HG02884 (cell line): ENCODE measurements at regions not wholly inside any gene's neighbourhood (a gene's known extent, or its start where the extent isn't known, plus 50 kb on each side); places are given as distances from the start of the nearest gene placed in this dataset.

Experiments used
- ATAC-seq: cut with Tn5 transposase; IDR thresholded peaks from one replicate; pipeline ENCODE4 v1.9.1; 2021; ENCODE audit warnings: mild to moderate bottlenecking, moderate library complexity; ENCODE audit not compliant: unreplicated experiment

DNA sequence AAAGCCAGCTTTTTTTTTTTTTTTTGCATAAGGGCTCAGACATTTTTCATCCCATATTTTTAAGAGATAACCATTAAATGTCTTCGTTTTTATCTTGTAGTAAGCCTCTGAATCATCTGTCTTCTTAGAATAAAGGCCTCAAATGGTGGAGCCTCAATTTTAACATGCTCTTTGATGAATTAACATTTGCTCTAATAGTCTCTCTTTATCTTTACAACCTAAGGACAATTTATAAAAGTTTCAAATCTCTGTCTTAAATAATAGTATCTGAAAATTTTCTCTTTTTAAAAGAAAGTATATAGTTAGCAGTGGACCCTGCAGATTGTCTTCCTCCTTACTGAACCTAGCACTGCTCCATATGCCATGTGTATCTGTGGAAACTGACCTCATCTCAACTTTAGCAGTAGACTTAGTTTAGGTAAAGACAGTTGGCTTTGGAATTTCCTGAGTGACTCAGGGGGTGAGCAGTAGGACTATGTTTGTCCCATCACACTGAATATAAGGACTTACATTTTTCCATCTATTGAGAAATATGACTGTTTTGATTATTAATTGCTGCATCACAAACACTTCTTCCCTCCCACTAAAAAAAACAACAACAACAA, 1658.0 kb downstream of the STIM2 start:
- ATAC-seq: no peak

DNA sequence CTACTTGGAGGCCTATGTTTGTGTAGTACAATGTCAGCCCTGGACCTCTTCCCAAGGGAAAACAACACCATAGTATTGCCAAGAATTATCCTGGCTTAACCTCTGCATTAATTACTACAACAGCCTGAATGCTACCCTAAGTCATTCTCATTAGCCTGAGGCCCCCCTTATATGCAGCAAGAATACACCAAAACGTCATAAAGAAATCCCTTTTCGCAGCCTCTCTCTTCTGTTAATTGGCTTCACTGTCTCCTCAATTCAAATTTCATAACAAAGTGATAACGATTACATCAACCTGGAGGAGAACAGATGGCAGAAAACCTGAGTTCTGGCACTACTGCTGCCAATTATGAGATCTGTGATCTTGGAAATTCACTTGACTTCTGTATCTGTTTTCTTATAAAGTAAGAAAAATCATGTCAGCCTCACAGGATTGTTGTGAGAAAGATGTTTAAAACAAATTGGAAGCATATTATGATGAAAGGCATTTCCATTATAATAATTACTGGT, 1663.1 kb downstream of the STIM2 start:
- ATAC-seq: no peak

DNA sequence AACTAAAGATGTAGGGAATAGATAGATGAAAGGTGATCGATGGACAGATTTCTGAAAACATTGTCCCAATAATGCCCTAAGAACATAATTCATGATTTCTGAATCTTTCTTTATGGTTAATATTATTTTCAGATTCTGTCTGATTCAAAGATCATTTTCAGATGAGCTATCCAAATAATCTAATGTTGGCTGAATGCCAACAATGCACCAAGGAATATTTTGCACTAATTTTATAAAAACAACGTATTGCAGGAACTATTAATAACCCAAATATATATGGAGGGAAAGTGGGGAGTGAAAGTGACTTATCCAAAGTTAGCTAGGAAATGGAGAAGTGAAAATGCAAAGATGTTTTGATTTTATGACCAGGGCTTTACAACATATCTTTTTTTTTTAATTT, 1675.5 kb downstream of the STIM2 start:
- ATAC-seq: no peak

DNA sequence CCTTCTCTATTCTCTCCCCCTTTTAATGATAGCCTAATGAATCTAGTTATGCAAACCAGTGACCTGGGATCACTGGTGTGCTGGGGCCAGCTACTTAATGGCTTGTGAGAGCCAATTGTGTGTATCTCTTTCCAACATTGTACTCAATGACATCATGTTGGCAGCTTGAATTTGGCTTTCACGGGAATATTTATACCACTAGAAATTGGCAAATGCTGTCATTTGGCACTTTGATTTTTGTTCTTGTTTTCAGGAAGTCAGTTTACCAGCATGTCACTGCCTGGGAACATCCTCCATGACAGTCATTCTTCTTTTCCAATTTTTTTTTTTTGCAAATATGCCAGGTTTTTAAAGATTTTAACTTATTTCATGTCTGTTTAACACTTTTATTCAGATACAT, 1685.3 kb downstream of the STIM2 start:
- no peak for ATAC-seq

DNA sequence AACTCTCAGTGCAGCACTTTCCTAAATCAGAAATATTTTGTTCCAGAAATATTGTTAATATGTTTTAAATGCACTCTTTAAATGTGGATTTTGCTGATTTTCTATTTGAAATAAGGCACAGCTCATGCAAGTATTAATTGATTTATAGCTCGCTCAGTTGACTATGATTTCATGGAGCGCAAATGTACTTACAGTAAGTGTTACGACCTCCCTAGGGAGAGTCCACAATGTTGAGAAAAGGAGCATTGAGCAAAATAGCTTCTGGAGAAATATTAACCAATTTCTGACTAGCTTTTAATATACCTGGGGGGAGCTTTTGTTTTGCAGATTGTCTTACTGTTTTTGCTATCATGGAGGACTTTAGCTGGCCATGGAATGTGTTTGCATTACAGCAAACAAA, 1687.5 kb downstream of the STIM2 start:
- ATAC-seq: no peak

DNA sequence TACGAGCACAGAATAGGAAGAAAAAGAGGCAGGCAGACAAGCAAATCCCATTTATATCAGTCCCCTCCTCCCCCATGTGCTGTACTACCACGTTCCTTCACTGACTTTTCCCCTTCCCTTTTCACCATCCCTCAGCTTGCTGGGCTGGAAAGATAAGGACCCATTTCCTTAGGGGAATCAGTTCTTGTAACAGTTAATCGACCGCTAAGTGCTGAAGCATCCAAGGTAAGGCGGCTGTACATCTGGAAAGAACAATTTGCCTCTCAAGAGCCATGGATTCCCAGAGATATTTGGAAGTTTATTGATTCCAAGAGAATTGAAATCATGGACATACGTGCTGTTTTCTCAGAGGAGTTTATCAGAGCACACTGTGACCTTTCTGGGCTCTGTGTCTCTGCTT, 1688.0 kb downstream of the STIM2 start:
- no peak for ATAC-seq

DNA sequence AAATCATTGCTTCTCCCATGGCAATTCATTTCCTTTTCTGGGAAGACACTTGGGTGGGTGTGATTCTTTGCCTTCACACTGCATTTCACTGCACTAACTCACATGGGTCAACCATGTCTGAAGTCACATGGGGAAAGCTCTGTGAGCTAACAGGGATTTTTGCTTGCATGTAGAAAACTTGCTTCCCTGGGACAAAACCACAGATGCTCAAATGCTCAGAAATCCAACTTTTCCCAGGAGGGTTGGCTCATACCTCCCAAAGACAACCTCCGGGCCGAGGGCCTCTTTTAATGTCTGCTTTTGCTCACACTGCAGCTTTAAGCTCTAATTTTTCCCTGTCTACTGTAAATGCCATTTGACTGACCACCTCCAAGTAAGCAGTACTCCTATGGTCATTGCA, 1695.2 kb downstream of the STIM2 start:
- no peak for ATAC-seq

DNA sequence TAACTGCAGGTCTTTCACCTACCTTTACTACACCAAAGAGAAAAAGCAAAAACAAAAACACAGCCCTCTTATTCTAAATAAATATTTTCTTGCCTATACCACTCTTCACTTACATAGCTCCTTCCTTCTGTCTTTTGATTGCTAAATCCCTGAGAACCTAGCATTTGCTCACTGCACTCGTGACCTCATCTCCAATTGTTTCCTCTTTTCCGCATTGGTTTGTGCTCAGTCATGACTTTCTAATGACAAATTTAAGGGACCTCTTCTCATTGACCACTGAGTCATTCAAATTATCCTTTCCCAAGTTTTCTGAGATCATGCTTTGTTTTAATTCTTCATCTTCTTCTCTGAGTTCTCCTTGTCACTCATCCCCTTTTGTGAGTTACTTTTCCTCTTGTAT, 1697.1 kb downstream of the STIM2 start:
- ATAC-seq: no peak

DNA sequence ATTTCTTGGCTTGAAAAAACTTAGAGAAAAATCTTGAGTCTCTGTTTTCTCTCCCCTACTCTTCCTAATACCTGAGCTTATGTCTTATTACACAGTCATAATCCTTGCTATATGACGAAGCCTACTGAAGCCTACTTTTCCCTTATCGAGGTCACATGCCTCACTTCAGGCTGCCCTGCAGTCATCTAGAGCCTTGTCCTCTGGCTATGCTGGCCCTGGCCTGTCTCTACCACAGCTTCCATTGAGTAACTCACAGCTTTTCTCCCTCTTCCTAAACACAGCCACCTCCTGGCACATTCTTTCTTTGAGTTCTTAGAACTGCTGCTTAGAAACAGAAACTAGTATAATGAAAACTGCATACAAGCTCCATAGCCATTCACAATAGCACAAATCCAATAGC, 1698.3 kb downstream of the STIM2 start:
- ATAC-seq: no peak

DNA sequence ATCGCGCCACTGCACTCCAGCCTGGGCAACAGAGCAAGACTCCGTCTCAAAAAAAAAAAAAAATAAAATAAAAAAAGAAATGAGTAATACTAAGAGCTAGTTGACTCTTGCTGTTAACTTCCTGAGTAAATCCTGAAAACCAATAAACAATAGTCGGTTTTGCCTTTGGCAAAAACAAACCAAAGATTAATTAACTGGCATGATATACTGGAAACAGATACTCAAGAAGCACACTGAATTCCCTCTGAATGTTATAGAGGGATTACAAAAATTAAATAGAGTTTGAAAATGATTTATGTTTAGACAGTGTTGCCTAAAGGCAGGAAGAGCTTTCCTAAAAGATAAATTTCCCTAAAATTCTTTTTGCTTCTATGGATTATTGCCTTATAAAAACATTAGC, 1702.3 kb downstream of the STIM2 start:
- ATAC-seq: no peak

DNA sequence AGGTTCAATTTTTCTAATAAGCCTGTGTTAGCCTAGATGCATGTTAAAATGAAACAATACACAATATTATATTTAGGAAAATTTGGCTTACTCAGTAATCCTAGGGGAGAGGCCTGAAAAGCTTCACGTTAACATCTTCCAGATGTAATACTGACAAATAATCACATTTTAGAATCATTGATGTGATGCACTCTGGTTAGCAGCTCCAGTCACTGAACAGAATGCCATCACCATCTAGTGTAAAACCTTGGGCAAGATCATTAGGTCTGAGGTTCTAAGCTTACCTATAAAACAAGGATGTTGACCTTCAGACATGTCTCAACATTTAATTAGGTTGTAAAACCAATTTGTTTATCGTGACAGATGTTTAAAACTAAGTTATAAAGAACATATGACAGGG, 1704.8 kb downstream of the STIM2 start:
- no peak for ATAC-seq

DNA sequence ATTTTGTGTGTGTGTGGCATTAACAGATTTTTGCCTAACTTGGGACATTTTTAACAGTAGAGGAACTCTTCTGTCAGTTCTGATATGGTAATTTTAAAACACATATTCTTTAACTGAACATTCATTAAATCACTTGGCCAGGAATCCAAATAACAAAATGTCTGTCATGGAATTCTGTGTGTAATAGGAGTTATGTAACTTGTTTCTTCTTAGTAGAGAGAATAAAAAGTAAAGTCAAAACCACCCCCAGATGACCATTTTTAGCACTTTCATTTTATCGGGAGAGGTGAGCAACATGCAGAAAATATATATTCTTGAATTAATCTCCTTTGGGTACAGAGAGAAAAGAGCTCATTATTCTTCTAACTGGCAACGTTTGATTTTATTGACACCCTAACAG, 1740.3 kb downstream of the STIM2 start:
- no peak for ATAC-seq

DNA sequence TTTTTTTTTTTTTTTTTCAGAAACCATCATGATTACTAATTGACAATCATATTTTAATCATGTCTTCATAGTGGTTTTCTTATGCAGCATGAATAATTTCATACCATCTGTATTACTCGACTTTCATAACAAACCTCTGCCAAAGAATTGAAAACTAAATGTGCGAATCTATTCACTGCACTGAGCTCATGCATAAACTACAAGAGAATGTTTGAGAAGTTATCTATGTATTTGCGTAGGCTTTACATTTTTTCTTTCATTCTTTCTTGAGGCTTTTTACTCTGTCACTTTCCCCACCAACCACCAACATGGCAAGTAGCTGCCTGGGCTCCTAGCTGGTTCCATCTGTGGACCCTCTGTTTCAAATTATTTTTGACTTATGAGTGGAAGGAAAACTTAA, 1761.0 kb downstream of the STIM2 start:
- no peak for ATAC-seq

DNA sequence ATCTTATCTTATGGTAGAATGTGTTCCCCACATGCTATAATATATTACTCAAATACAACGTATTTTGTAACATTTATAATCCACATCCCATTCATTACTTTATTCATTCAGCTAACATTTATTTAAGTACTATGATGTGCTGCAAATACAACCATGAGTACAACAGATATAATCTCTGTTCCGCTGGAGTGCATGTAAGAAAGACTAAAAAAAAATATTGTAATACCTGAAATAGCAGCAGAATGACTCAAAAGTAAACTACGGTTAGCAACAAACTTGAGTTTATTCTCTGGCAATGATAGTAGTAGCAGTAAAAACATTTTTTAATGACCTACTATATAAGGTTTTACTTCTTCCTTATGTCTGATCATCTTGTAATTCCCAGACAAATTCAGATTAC, 1776.3 kb downstream of the STIM2 start:
- no peak for ATAC-seq

DNA sequence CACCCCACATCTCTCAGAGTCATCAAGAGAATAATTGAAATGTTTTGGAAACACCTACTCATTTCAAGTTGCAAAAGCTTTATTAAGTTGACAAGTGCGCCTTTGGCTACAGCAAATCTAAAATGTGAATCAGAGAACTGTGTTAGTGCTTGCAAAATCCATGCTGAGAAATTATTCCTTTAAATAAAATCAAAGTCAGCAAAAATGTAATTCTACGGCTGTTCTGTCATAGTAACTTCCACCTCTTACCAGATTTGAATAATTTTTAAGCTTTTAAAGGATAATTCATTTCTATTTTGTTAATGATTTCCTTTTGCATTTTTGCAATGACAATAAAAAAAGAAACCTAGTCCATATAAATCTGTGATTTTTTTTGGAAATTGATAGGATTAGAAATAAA, 1779.1 kb downstream of the STIM2 start:
- ATAC-seq: no peak

DNA sequence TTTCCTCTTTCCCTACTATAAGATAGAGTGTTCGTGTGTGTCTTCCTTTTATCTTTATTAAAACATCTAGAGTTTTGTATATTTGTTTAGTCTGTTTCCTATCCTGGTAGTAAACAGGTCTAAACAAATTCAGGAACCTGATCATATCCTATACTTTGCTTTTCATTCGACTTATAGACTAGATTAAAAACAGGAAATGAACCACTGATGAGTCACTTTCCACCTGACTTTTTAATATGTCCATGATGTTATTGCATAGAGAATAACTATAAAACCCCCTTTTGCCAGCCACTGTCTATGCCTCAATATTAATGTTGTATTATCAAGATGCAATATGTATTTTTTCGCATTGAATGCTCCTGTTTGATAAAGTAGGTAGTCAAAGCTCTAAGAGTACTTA, 1794.0 kb downstream of the STIM2 start:
- ATAC-seq: no peak

DNA sequence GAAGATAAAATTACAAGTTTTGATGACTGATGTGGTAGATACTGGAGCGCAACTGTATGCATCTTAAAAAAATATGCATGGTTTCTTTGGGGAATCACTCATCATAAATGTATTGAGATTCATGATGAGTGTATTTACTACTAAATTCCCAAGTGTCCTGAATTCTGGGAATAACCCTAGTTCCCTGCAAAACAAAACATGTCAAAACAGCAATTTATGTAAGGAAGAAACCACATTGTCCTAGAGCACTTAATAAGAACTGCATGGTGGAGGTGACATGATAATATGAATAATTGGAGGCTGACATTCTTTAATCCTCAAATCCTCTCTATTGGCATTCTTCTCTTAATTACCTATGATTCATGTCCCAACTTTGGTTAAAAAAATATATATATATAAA, 1804.7 kb downstream of the STIM2 start:
- no peak for ATAC-seq

DNA sequence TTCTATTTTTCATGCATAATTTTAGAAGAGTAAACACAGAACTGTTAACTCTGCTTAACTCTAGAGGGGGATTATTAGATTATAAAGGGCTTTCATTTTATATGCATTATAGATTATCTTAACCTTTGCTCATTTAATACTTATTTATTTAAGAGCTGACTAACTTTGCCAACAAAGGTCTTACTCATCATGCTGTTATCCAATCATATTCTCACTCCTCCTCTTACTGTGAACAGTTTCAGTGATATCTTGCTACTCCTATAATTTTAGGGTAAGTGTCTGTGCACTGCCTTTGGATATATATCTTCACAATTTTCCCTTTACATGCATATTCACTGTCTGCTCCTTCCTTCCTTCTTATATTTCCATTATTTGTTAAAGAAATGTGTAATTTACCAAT, 1814.9 kb downstream of the STIM2 start:
- ATAC-seq: no peak

DNA sequence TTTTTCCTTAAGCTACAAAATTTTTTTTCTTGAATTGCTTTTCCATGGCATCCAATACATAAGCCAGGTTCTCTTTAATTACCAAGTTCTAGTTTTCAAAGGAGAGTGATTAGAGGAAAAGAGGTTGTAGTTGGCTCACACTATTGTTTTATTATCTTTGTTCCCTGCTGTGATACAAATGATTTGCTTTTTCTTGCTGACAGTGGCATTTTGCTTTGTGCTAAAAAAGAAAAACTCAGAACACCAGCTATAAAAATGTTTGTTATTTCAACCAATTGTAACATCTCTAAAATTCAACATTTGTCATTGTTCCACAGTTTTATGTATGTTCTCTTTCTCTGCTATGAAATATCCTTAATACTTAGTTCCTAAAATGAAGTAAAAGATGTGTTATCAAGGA, 1817.2 kb downstream of the STIM2 start:
- ATAC-seq: no peak

DNA sequence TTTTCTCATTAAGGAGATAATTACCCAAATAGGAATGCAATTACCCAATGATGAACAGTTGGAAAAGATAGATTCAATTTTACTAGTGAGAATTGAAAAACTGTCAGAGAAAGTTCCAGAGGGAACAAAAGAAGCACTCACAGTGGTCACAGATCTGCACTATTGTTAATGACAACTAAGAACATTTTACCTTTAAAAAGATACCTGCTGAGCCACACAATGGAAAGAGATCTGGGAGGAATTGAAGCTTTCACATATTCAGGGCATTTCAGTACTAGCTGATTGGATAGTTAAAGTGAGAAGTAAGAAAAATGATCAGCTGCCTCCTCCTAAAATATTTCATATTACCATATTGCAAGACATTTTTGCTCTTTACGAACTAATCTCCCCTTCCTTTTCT, 1822.2 kb downstream of the STIM2 start:
- ATAC-seq: no peak

DNA sequence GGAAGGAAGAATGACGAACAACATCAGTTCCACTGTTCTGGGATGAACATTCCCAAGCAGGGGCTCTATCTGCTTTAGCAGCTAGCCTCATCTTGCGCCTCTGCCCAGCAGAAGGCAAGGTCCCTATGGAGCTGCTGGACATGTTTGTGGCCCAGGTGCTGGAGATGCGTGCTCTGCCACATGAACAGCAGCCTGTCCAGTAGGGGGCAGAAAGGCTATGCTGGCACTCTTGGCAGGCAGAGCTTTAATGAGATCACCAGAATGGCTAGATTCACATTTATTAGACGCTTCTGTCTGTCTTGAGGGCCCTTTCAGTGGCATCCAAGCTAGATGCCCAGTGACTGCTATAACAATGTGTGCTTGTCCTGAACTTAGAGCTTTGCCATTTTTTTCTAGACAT, 1826.0 kb downstream of the STIM2 start:
- no peak for ATAC-seq

DNA sequence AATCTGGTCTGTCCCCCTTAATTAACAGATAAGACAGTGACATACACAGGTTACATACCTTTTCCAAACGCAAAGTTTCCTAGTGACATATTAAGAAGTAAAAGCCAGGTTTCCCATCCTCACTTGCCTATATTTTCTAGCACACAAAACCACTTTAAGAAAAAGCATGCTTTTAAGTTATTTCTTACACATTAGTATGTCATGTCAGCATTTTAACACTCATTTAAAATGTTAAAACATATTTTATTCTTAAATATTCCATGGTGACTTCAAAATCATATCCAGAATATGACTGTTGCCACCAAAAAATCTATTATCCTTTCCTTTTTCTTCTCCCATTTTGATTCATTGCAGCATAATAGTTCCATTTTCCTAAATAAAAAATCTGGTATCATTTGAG, 1830.2 kb downstream of the STIM2 start:
- no peak for ATAC-seq

DNA sequence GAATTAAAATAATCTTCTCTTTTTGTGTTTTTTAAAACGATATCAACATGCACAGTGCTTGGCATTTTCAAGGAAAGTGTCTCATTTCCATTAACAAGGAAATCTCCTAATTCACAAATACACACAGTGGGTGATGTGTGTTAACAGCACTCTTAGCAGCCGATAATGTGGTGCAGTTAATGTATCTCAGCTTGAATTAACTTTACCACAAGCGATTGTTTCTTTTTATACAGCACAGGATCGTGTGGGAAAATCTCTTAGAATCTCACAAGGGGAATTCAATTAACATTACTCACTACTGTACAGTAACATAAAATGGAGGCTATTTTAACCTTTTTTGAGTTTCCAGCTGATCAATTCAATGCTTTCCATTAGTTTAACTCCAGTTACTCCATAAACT, 1841.9 kb downstream of the STIM2 start:
- no peak for ATAC-seq

DNA sequence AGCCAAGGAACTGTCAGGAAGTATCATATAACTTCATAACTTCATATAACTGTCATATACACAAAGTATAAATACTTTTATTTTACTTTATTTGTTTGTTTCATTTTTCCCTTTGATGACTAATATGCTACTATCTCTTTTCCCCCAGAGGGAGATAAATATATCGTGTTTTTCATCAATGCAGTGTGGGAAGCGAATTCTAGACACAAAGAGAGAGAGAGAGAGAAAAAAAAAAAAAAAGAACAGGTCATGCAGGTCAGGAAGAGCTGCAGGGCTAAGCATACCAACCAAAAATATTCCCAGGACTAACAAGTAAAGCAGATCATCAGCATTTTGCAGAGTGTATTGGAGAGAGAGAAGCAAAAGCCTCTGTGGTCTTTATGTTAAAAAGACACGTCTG, 1849.2 kb downstream of the STIM2 start:
- ATAC-seq: no peak
